ENCODE measurements at regions not wholly inside any gene's neighbourhood (a gene's known extent, or its start where the extent isn't known, plus 50 kb on each side); places are given as distances from the start of the nearest gene placed in this dataset.

GRCh38 chr3:27905625-27906024 is 183.5 kb upstream of the EOMES start:
- TF ChIP-seq CTCF (conservative IDR thresholded peaks at IDR 0.05): no peak
- no peak for TF ChIP-seq ZFX (IDR thresholded peaks at IDR 0.05)

Data from C4-2B (cell line).